ENCODE measurements at regions not wholly inside any gene's neighbourhood (a gene's known extent, or its start where the extent isn't known, plus 50 kb on each side); places are given as distances from the start of the nearest gene placed in this dataset.

- no peaks in the 10 kb centered on the region for H3K4me1 ChIP-seq
- FAIRE-seq (no peak), ATAC-seq (peak in 2 of 4 donors; percentile 15 to 31), DNase-seq (peak in 3 of 6 donors; percentile 13 to 52 (median 41))
- H3K36me3 ChIP-seq: no peaks in the 10 kb centered on the region
- intact Hi-C loops (cut with DNase I): no loop called here
- WGBS, 2 donors: 49 to 64% methylated on average over 15 of the region's 15 CpGs
- no peaks in the 10 kb centered on the region for H3K27me3 ChIP-seq
- H3K9me3 ChIP-seq: no peaks in the 10 kb centered on the region
- peak overlapping the region in 2 of 4 donors; percentile 9 to 10 for H3K27ac ChIP-seq
- H3K4me3 ChIP-seq: no peak overlapping the region
- TF ChIP-seq, protein P1, sequence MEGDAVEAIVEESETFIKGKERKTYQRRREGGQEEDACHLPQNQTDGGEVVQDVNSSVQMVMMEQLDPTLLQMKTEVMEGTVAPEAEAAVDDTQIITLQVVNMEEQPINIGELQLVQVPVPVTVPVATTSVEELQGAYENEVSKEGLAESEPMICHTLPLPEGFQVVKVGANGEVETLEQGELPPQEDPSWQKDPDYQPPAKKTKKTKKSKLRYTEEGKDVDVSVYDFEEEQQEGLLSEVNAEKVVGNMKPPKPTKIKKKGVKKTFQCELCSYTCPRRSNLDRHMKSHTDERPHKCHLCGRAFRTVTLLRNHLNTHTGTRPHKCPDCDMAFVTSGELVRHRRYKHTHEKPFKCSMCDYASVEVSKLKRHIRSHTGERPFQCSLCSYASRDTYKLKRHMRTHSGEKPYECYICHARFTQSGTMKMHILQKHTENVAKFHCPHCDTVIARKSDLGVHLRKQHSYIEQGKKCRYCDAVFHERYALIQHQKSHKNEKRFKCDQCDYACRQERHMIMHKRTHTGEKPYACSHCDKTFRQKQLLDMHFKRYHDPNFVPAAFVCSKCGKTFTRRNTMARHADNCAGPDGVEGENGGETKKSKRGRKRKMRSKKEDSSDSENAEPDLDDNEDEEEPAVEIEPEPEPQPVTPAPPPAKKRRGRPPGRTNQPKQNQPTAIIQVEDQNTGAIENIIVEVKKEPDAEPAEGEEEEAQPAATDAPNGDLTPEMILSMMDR (IDR thresholded peaks at IDR 0.05): no peak
These were observed 215.4 kb downstream of the SEC14L1 start for GRCh38 chr17:77356109-77356689.

DNA sequence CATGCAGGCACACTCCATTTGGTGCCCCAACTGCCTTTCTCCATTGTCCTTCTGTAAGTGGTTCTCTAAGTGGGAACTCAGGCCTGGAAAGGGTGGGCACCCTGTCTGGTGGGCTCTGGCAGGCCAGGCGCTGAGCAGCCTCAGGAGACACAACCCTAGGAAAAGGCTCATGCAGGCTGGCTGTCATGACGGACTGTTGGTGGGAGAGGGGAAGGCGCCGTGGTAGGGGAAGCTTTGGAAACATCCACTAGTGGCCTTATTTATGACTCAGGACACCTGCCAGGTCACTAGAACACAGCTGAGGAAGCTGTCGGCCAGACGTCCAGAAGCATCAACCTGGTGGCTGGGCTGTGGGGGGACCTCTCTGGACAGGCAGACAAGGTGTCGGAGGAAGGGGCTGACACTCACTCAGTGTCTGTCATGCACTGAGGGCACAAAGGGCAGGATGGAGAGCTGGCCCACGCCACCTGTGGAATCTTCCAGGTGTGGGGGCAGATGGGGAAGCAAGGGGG, 216.0 kb downstream of the SEC14L1 start:
- no peak for FAIRE-seq
- Histone ChIP-seq H3K4me3 (no peak overlapping the region), H3K9me3 (no peaks in the 10 kb centered on the region), H3K27me3 (no peaks in the 10 kb centered on the region), H3K4me1 (no peaks in the 10 kb centered on the region), H3K27ac (no peak overlapping the region), H3K36me3 (no peaks in the 10 kb centered on the region)
- TF ChIP-seq, protein P1 (IDR thresholded peaks at IDR 0.05): no peak
- WGBS, 2 donors: 70 to 78% methylated on average over 8 of the region's 8 CpGs
- intact Hi-C loops (cut with DNase I): no loop called here
- peak in 3 of 6 donors; percentile 19 to 71 (median 31) for DNase-seq
- ATAC-seq: peak in 1 of 4 donors; percentile 11

GRCh38 chr17:77358801-77359200, 218.0 kb downstream of the SEC14L1 start:
- Histone ChIP-seq H3K4me1 (peaks cover 0 to 2% (median 0%) of the 10 kb centered on the region in 3 donors), H3K36me3 (no peaks in the 10 kb centered on the region), H3K27me3 (no peaks in the 10 kb centered on the region), H3K9me3 (no peaks in the 10 kb centered on the region), H3K4me3 (no peak overlapping the region), H3K27ac (no peak overlapping the region)
- ATAC-seq: no peak
- DNase-seq: peak in 2 of 6 donors; percentile 8
- 86 to 88% methylated on average over 7 of the region's 7 CpGs for WGBS, 2 donors
- intact Hi-C loops (cut with DNase I): no loop called here
- TF ChIP-seq, protein P1 (IDR thresholded peaks at IDR 0.05): no peak
- no peak for FAIRE-seq

DNA sequence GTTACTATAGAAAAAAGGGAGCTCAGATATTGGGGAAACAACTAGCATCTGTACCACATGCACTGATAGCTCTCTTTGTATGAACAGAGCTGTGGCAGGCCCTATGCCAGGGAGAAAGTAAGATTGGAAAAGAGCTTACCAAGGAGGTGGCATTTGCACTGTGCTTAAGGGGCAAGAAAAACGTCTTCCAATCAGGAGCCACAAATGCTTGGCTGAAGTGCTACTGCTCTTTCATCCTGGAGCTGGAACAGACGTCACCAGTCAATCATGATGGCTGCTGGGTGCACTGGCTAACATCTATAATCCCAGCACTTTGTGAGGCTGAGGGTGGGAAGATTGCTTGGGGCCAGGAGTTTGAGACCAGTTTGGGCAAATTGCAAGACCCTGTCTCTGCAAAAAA, 218.5 kb downstream of the SEC14L1 start:
- H3K27me3 ChIP-seq: no peaks in the 10 kb centered on the region
- TF ChIP-seq, protein P1 (IDR thresholded peaks at IDR 0.05): no peak
- peak in 1 of 6 donors; percentile 3 for DNase-seq
- H3K36me3 ChIP-seq: no peaks in the 10 kb centered on the region
- 69 to 91% methylated on average over 2 of the region's 2 CpGs for WGBS, 2 donors
- no peaks in the 10 kb centered on the region for H3K9me3 ChIP-seq
- no peak overlapping the region for H3K27ac ChIP-seq
- H3K4me3 ChIP-seq: no peak overlapping the region
- no peak for ATAC-seq
- intact Hi-C loops (cut with DNase I): no loop called here
- H3K4me1 ChIP-seq: peaks cover 0 to 6% (median 0%) of the 10 kb centered on the region in 3 donors
- FAIRE-seq: no peak

- WGBS, 2 donors: 90 to 93% methylated on average over 8 of the region's 8 CpGs
- H3K27ac ChIP-seq: peak overlapping the region in 1 of 4 donors; percentile 84
- H3K27me3 ChIP-seq: no peaks in the 10 kb centered on the region
- ATAC-seq: no peak
- peaks cover 4 to 26% (median 11%) of the 10 kb centered on the region in 3 donors for H3K4me1 ChIP-seq
- FAIRE-seq: no peak
- TF ChIP-seq, protein P1 (IDR thresholded peaks at IDR 0.05): no peak
- intact Hi-C loops (cut with DNase I): no loop called here
- H3K4me3 ChIP-seq: no peak overlapping the region
- DNase-seq: peak in 1 of 6 donors; percentile 7
- H3K9me3 ChIP-seq: no peaks in the 10 kb centered on the region
- H3K36me3 ChIP-seq: no peaks in the 10 kb centered on the region
These were observed 221.3 kb downstream of the SEC14L1 start for GRCh38 chr17:77361986-77362620.

Data from pancreas (tissue), 10 donors.